ENCODE measurements at regions not wholly inside any gene's neighbourhood (a gene's known extent, or its start where the extent isn't known, plus 50 kb on each side); places are given as distances from the start of the nearest gene placed in this dataset.

DNA sequence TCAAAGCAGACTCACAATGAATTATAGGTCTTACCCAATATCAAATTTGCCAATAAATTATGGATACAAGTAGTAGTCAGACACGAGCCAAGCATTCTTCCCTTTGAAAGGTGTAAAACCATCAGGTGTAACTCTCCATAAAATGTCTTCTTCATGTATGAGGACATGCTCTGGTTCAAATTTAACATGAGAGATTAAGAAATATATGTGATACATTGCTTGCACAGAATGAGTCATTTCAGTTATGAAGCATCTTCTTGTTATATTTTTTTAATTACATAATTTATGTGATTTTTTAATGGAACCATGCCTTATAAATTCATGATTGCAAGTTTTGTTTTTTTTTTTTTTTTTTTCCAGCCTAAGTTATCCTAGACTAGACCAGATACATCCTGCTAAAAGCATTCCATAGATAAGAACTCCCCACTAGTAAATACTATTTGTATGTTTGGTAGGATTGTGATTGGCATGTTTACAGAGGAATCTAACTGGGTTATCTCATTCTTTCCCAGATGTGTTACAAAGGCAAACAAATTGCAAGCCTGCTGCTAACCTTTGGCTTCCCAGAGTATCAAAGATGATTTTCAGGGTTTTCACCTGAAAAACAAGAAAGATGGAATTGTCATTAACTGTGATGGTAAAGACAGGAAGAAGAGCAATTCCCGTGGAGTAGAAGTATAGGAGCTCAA is 621.9 kb downstream of the XIRP2 start:
- H3K9me3 ChIP-seq (replicated peaks) = no peaks in the 10 kb centered on the region
- intact Hi-C loops (cut with micrococcal nuclease) = no loop called here
- H3K27me3 ChIP-seq (ENCODE audit: low read depth) = no peaks in the 10 kb centered on the region
- no peak overlapping the region for H3K4me3 ChIP-seq
- no peak overlapping the region for H3K27ac ChIP-seq (replicated peaks)
- H3K4me1 ChIP-seq = no peaks in the 10 kb centered on the region
- TF ChIP-seq, protein P1, sequence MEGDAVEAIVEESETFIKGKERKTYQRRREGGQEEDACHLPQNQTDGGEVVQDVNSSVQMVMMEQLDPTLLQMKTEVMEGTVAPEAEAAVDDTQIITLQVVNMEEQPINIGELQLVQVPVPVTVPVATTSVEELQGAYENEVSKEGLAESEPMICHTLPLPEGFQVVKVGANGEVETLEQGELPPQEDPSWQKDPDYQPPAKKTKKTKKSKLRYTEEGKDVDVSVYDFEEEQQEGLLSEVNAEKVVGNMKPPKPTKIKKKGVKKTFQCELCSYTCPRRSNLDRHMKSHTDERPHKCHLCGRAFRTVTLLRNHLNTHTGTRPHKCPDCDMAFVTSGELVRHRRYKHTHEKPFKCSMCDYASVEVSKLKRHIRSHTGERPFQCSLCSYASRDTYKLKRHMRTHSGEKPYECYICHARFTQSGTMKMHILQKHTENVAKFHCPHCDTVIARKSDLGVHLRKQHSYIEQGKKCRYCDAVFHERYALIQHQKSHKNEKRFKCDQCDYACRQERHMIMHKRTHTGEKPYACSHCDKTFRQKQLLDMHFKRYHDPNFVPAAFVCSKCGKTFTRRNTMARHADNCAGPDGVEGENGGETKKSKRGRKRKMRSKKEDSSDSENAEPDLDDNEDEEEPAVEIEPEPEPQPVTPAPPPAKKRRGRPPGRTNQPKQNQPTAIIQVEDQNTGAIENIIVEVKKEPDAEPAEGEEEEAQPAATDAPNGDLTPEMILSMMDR (IDR thresholded peaks at IDR 0.05; ENCODE audit: borderline replicate concordance) = no peak
- no peaks in the 10 kb centered on the region for H3K36me3 ChIP-seq
- DNase-seq = no peak

DNA sequence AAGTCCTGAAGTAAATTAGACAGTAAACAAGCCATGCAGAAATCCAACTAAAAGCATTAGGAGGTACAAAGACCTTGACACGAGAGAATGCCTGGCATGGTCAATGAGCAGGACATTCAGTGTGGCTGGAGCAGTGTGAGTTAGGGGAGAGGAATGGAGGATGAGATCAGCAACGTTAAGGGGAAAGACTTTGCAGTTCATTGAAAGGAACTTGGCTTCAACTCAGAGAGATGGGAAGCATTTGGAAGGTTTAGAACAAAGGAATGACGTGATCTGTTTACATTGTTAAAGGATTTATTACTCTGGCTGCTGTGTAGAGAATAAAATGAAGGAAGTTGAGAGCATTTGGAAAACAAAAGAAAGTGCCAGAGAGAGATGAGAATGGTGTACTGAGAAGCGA is 621.3 kb downstream of the XIRP2 start:
- H3K9me3 ChIP-seq (replicated peaks) = no peaks in the 10 kb centered on the region
- no peaks in the 10 kb centered on the region for H3K4me1 ChIP-seq
- intact Hi-C loops (cut with micrococcal nuclease) = no loop called here
- no peak overlapping the region for H3K4me3 ChIP-seq
- no peak overlapping the region for H3K27ac ChIP-seq (replicated peaks)
- TF ChIP-seq, protein P1 (IDR thresholded peaks at IDR 0.05; ENCODE audit: borderline replicate concordance) = no peak
- no peak for DNase-seq
- H3K27me3 ChIP-seq (ENCODE audit: low read depth) = no peaks in the 10 kb centered on the region
- no peaks in the 10 kb centered on the region for H3K36me3 ChIP-seq

- Histone ChIP-seq H3K4me1 (no peaks in the 10 kb centered on the region), H3K36me3 (no peaks in the 10 kb centered on the region), H3K4me3 (no peak overlapping the region), H3K27ac (replicated peaks) (no peak overlapping the region), H3K9me3 (replicated peaks) (no peaks in the 10 kb centered on the region), H3K27me3 (ENCODE audit: low read depth) (no peaks in the 10 kb centered on the region)
- intact Hi-C loops (cut with micrococcal nuclease) = no loop called here
- TF ChIP-seq, protein P1 (IDR thresholded peaks at IDR 0.05; ENCODE audit: borderline replicate concordance) = no peak
- DNase-seq = no peak
These were observed 620.4 kb downstream of the XIRP2 start for GRCh38 chr2:167508709-167509108.

- no peaks in the 10 kb centered on the region for H3K9me3 ChIP-seq (replicated peaks)
- no peaks in the 10 kb centered on the region for H3K36me3 ChIP-seq
- no peak overlapping the region for H3K27ac ChIP-seq (replicated peaks)
- DNase-seq = no peak
- no peak overlapping the region for H3K4me3 ChIP-seq
- intact Hi-C loops (cut with micrococcal nuclease) = no loop called here
- H3K4me1 ChIP-seq = no peaks in the 10 kb centered on the region
- TF ChIP-seq, protein P1 (IDR thresholded peaks at IDR 0.05; ENCODE audit: borderline replicate concordance) = no peak
- H3K27me3 ChIP-seq (ENCODE audit: low read depth) = no peaks in the 10 kb centered on the region
These were observed 618.1 kb downstream of the XIRP2 start for GRCh38 chr2:167506395-167506794.

- no peak for DNase-seq
- intact Hi-C loops (cut with micrococcal nuclease) = no loop called here
- Histone ChIP-seq H3K4me3 (no peak overlapping the region), H3K36me3 (no peaks in the 10 kb centered on the region), H3K9me3 (replicated peaks) (no peaks in the 10 kb centered on the region), H3K4me1 (no peaks in the 10 kb centered on the region), H3K27me3 (ENCODE audit: low read depth) (no peaks in the 10 kb centered on the region), H3K27ac (replicated peaks) (no peak overlapping the region)
- TF ChIP-seq, protein P1 (IDR thresholded peaks at IDR 0.05; ENCODE audit: borderline replicate concordance) = no peak
These were observed 616.4 kb downstream of the XIRP2 start for GRCh38 chr2:167504695-167505094.

Measured in left ventricle myocardium inferior (tissue), 1 donor.